ENCODE measurements at regions not wholly inside any gene's neighbourhood (a gene's known extent, or its start where the extent isn't known, plus 50 kb on each side); places are given as distances from the start of the nearest gene placed in this dataset.

- WGBS (ENCODE audit: low lambda C conversion rate): 3% methylated on average over 4 of the region's 4 CpGs
- no peak for FAIRE-seq
- no peaks in the 10 kb centered on the region for H3K9me3 ChIP-seq (ENCODE audit: low read length)
- H3K36me3 ChIP-seq (replicated peaks in 1 of 2; ENCODE audit: control insufficient read depth in 1 of 2, insufficient read depth in 2 of 2, low read length in 2 of 2): no peaks in the 10 kb centered on the region
- H3K27me3 ChIP-seq (ENCODE audit: control insufficient read depth in 1 of 2, insufficient read depth in 2 of 2, low read length in 2 of 2): no peaks in the 10 kb centered on the region; a peak in 1 of 5 replicates
- ChIA-PET CTCF (ENCODE audit: low intra/inter-chr PET ratio, low total read pairs) (no interaction called here), POLR2A (no interaction called here)
- H3K4me2 ChIP-seq (ENCODE audit: low read depth, low read length): no peak overlapping the region
- in situ Hi-C loops (cut with HindIII; ENCODE audit: extremely low pct_ligation_motif_present, low pct_unique_long_range_greater_than_20kb) (no loop called here), intact Hi-C loops (cut with micrococcal nuclease; ENCODE audit: unreplicated experiment) (no loop called here)
- no TSS peak for BruUV-seq (replicated peaks)
- no peak overlapping the region for H3K27ac ChIP-seq (ENCODE audit: extremely low read length, insufficient read depth, low read length)
- no peaks in the 10 kb centered on the region for H4K20me1 ChIP-seq (ENCODE audit: insufficient read depth, low read length)
- H3K4me1 ChIP-seq (ENCODE audit: insufficient read depth, low read length): no peaks in the 10 kb centered on the region
- no peak for DNase-seq (ENCODE audit: low spot score)
- H3K9ac ChIP-seq (ENCODE audit: insufficient read depth, low read depth, low read length): no peak overlapping the region
- H3K4me3 ChIP-seq (replicated peaks in 1 of 3; ENCODE audit: insufficient read depth in 1 of 3, low read depth in 2 of 3, low read length in 3 of 3): no peak overlapping the region
- ATAC-seq: no peak
- no peak for TF ChIP-seq ZNF550 (CRISPR knock-in tag; IDR thresholded peaks at IDR 0.05; ENCODE audit: borderline replicate concordance)
- TF ChIP-seq, protein P1, sequence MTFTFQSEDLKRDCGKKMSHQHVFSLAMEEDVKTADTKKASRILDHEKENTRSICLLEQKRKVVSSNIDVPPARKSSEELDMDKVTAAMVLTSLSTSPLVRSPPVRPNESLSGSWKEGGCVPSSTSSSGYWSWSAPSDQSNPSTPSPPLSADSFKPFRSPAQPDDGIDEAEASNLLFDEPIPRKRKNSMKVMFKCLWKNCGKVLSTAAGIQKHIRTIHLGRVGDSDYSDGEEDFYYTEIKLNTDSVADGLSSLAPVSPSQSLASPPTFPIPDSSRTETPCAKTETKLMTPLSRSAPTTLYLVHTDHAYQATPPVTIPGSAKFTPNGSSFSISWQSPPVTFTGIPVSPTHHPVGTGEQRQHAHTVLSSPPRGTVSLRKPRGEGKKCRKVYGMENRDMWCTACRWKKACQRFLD (CRISPR knock-in tag; IDR thresholded peaks at IDR 0.05; ENCODE audit: borderline replicate concordance): no peak
- no peak for TF ChIP-seq KDM5A (IDR thresholded peaks at IDR 0.05; ENCODE audit: borderline replicate concordance, low read length)
- TF ChIP-seq RFX3 (CRISPR knock-in tag; IDR thresholded peaks at IDR 0.05): no peak
- TF ChIP-seq ZNF670 (CRISPR knock-in tag; IDR thresholded peaks at IDR 0.05; ENCODE audit: borderline replicate concordance): no peak
- TF ChIP-seq ZNF577 (CRISPR knock-in tag; IDR thresholded peaks at IDR 0.05; ENCODE audit: borderline replicate concordance, low read depth): no peak
- TF ChIP-seq ETV6 (CRISPR knock-in tag; conservative IDR thresholded peaks at IDR 0.05): no peak
- no peak for TF ChIP-seq ZKSCAN5 (CRISPR knock-in tag; IDR thresholded peaks at IDR 0.05)
- H2AFZ ChIP-seq (ENCODE audit: low read length): no peak overlapping the region
- no peaks in the 10 kb centered on the region for H3K79me2 ChIP-seq (ENCODE audit: insufficient read depth, low read length)
Measured at GRCh38 chr13:47049276-47049989, 152.6 kb upstream of the HTR2A start.

All from HepG2 (cell line).